Lung (tissue), 11 donors: ENCODE measurements at regions not wholly inside any gene's neighbourhood (a gene's known extent, or its start where the extent isn't known, plus 50 kb on each side); places are given as distances from the start of the nearest gene placed in this dataset.

Experiments used
- ATAC-seq: fragments of 200-7000 bp; cut with Tn5 transposase; one replicate; pipeline ENCODE4 v1.9.1; 2020; ENCODE audit warnings: moderate number of reproducible peaks; ENCODE audit not compliant: insufficient read depth, low FRiP score
- DNase-seq, 3 donors: peaks; one replicate each; pipeline ENCODE4 v3.0.0-alpha.2; 2013 to 2017
- H3K27ac ChIP-seq, 2 donors: one replicate each; pipeline ENCODE4 v1.5.1; 2013; ENCODE audit warnings: mild to moderate bottlenecking in 2 of 2, moderate library complexity in 2 of 2, control low read depth in 1 of 2, inconsistent platforms in 1 of 2, low read depth in 1 of 2, low read length in 1 of 2
- H3K27me3 ChIP-seq, 3 donors: one replicate each; pipeline ENCODE4 v1.5.1; 2013; ENCODE audit warnings: low read length in 2 of 3; ENCODE audit not compliant: control insufficient read depth in 3 of 3, insufficient read depth in 3 of 3
- H3K36me3 ChIP-seq, 4 donors: one replicate each; pipeline ENCODE4 v1.5.1; 2013; ENCODE audit warnings: low read length in 4 of 4, mild to moderate bottlenecking in 1 of 4, moderate library complexity in 1 of 4; ENCODE audit not compliant: control insufficient read depth in 4 of 4, insufficient read depth in 4 of 4
- H3K4me1 ChIP-seq, 5 donors: one replicate each; pipeline ENCODE4 v1.5.1; 2013; ENCODE audit warnings: low read length in 5 of 5, mild to moderate bottlenecking in 2 of 5, moderate library complexity in 1 of 5; ENCODE audit not compliant: control insufficient read depth in 5 of 5, insufficient read depth in 5 of 5
- H3K4me3 ChIP-seq: one replicate; pipeline ENCODE4 v1.5.1; 2013; ENCODE audit warnings: mild to moderate bottlenecking, control low read depth, moderate library complexity
- H3K9ac ChIP-seq, 2 donors: one replicate each; pipeline ENCODE4 v1.5.1; 2013; ENCODE audit warnings: low read length in 2 of 2, control low read depth in 1 of 2; ENCODE audit not compliant: insufficient read depth in 1 of 2
- H3K9me3 ChIP-seq, 4 donors: one replicate each; pipeline ENCODE4 v1.5.1; 2013; ENCODE audit warnings: low read length in 3 of 4, mild to moderate bottlenecking in 1 of 4, moderate library complexity in 1 of 4; ENCODE audit not compliant: control insufficient read depth in 4 of 4, insufficient read depth in 3 of 4
- CTCF ChIP-seq: IDR thresholded peaks from 2 replicates; pipeline ENCODE4 v1.5.1; 2012; ENCODE audit warnings: mild to moderate bottlenecking; ENCODE audit errors: control extremely low read depth, extremely low read depth
- WGBS, 2 donors: extraction: QIAGEN DNeasy Blood & Tissue Kit; methylation state at CpG; one replicate each; pipeline ENCODE4 v1.1.7; 2013; 5-methylcytosine and 5-hydroxymethylcytosine counted together
- donor health status: control.
- donor health status: control.
- donor health status: Bipolar disorder and iron deficiency.
- donor health status: healthy.
- donor health status: DM: yes; HTN: yes; CAD: no.

- Histone ChIP-seq H3K27ac (no peak overlapping the region), H3K27me3 (no peaks in the 10 kb centered on the region), H3K36me3 (no peaks in the 10 kb centered on the region), H3K9me3 (no peaks in the 10 kb centered on the region), H3K4me3 (no peak overlapping the region), H3K4me1 (peaks cover 0 to 15% (median 0%) of the 10 kb centered on the region in 5 donors), H3K9ac (no peak overlapping the region)
- TF ChIP-seq CTCF: no peak
- DNase-seq (no peak), ATAC-seq (no peak)
- WGBS, 2 donors: 91 to 93% methylated on average over 4 of the region's 4 CpGs
Observed at GRCh38 chr1:229037806-229038405, 233.0 kb upstream of the RAB4A start.

- ATAC-seq: no peak
- no peak for TF ChIP-seq CTCF
- no peak overlapping the region for H3K4me3 ChIP-seq
- H3K27ac ChIP-seq: no peak overlapping the region
- H3K9ac ChIP-seq: no peak overlapping the region
- no peaks in the 10 kb centered on the region for H3K27me3 ChIP-seq
- 93 to 97% methylated on average over 6 of the region's 6 CpGs for WGBS, 2 donors
- no peak for DNase-seq
- no peaks in the 10 kb centered on the region for H3K9me3 ChIP-seq
- H3K36me3 ChIP-seq: no peaks in the 10 kb centered on the region
- H3K4me1 ChIP-seq: no peaks in the 10 kb centered on the region
Observed at GRCh38 chr1:229040630-229041358, 230.1 kb upstream of the RAB4A start.

GRCh38 chr1:229041946-229042345 lies 229.0 kb upstream of the RAB4A start:
- H3K4me1 ChIP-seq: peaks cover 0 to 3% (median 0%) of the 10 kb centered on the region in 5 donors
- H3K27ac ChIP-seq: no peak overlapping the region
- no peak overlapping the region for H3K9ac ChIP-seq
- WGBS, 2 donors: 80 to 82% methylated on average over 9 of the region's 9 CpGs
- DNase-seq (no peak), ATAC-seq (no peak)
- no peak overlapping the region for H3K4me3 ChIP-seq
- H3K9me3 ChIP-seq: no peaks in the 10 kb centered on the region
- no peak for TF ChIP-seq CTCF
- no peaks in the 10 kb centered on the region for H3K36me3 ChIP-seq
- H3K27me3 ChIP-seq: no peaks in the 10 kb centered on the region
